ENCODE measurements at regions not wholly inside any gene's neighbourhood (a gene's known extent, or its start where the extent isn't known, plus 50 kb on each side); places are given as distances from the start of the nearest gene placed in this dataset.

DNA sequence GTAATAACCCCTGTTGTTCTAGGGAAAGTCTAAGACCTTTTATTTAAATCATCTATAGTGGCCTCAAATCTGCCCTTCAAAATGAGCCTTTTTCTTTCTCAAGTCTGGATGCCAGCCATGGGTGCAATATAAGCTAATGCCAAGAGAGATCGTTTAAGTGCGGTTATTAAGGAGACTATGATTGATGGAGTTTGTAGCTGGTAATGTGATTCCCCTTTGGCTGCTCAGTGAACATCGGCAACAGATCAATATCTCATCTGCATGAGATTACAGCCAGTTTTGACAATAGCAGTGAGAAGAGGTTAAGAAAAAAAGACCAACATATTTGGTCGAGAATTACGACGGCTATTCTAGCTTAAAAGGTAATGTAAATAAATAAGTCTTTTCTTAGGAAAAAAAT is 1049.4 kb upstream of the NUDT12 start:
- no peaks in the 10 kb centered on the region for H3K36me3 Mint-ChIP-seq (ENCODE audit: insufficient read depth, unreplicated experiment)
- H3K4me1 Mint-ChIP-seq (ENCODE audit: insufficient read depth, unreplicated experiment) = no peaks in the 10 kb centered on the region
- no peak for DNase-seq (ENCODE audit: unreplicated experiment)
- H3K27ac Mint-ChIP-seq (ENCODE audit: low read depth, unreplicated experiment) = no peak overlapping the region
- ChIA-PET CTCF (no interaction called here), POLR2A (no interaction called here)
- H3K9me3 Mint-ChIP-seq (ENCODE audit: unreplicated experiment) = no peaks in the 10 kb centered on the region
- TF ChIP-seq CTCF (IDR thresholded peaks at IDR 0.05; ENCODE audit: unreplicated experiment) = no peak
- BruUV-seq (replicated peaks) = no TSS peak
- intact Hi-C loops (cut with micrococcal nuclease) = no loop called here
- H3K4me3 Mint-ChIP-seq (ENCODE audit: unreplicated experiment) = no peak overlapping the region
- H3K27me3 Mint-ChIP-seq (ENCODE audit: insufficient read depth, unreplicated experiment) = no peaks in the 10 kb centered on the region

GRCh38 chr5:104611135-104611767 is 1048.7 kb upstream of the NUDT12 start:
- intact Hi-C loops (cut with micrococcal nuclease) = no loop called here
- DNase-seq (ENCODE audit: unreplicated experiment) = no peak
- CTCF ChIA-PET = no interaction called here
- no peak for TF ChIP-seq CTCF (IDR thresholded peaks at IDR 0.05; ENCODE audit: unreplicated experiment)
- no peaks in the 10 kb centered on the region for H3K4me1 Mint-ChIP-seq (ENCODE audit: insufficient read depth, unreplicated experiment)
- H3K9me3 Mint-ChIP-seq (ENCODE audit: unreplicated experiment) = no peaks in the 10 kb centered on the region
- POLR2A ChIA-PET = no interaction called here
- H3K4me3 Mint-ChIP-seq (ENCODE audit: unreplicated experiment) = no peak overlapping the region
- no peak overlapping the region for H3K27ac Mint-ChIP-seq (ENCODE audit: low read depth, unreplicated experiment)
- BruUV-seq (replicated peaks) = no TSS peak
- no peaks in the 10 kb centered on the region for H3K27me3 Mint-ChIP-seq (ENCODE audit: insufficient read depth, unreplicated experiment)
- H3K36me3 Mint-ChIP-seq (ENCODE audit: insufficient read depth, unreplicated experiment) = no peaks in the 10 kb centered on the region

GRCh38 chr5:104606258-104606829 is 1043.8 kb upstream of the NUDT12 start:
- ChIA-PET CTCF (no interaction called here), POLR2A (no interaction called here)
- Mint-ChIP-seq H3K4me1 (ENCODE audit: insufficient read depth, unreplicated experiment) (no peaks in the 10 kb centered on the region), H3K9me3 (ENCODE audit: unreplicated experiment) (no peaks in the 10 kb centered on the region), H3K27ac (ENCODE audit: low read depth, unreplicated experiment) (no peak overlapping the region), H3K4me3 (ENCODE audit: unreplicated experiment) (no peak overlapping the region), H3K27me3 (ENCODE audit: insufficient read depth, unreplicated experiment) (no peaks in the 10 kb centered on the region), H3K36me3 (ENCODE audit: insufficient read depth, unreplicated experiment) (no peaks in the 10 kb centered on the region)
- BruUV-seq (replicated peaks) = no TSS peak
- TF ChIP-seq CTCF (IDR thresholded peaks at IDR 0.05; ENCODE audit: unreplicated experiment) = no peak
- no peak for DNase-seq (ENCODE audit: unreplicated experiment)
- intact Hi-C loops (cut with micrococcal nuclease) = no loop called here

DNA sequence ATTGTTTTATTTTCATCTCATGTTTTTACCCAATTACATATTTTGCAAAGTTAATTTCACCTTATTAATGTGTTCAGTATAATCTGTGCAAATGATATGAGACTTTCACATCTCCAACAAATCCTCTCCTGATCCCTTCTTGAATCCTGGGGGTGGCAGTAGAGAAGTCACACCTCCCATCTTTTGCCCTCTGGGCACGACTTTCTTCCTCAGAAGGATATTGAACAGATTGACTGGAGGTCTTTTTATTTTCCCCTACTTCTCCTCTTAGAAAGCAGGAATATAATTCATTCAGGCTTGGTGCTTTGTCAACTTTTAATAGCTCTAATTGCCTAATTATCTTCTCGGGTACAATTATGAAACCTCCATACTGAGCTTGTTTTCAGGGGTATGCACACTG is 1037.1 kb upstream of the NUDT12 start:
- Mint-ChIP-seq H3K4me3 (ENCODE audit: unreplicated experiment) (no peak overlapping the region), H3K9me3 (ENCODE audit: unreplicated experiment) (no peaks in the 10 kb centered on the region), H3K4me1 (ENCODE audit: insufficient read depth, unreplicated experiment) (no peaks in the 10 kb centered on the region), H3K27ac (ENCODE audit: low read depth, unreplicated experiment) (no peak overlapping the region), H3K36me3 (ENCODE audit: insufficient read depth, unreplicated experiment) (no peaks in the 10 kb centered on the region), H3K27me3 (ENCODE audit: insufficient read depth, unreplicated experiment) (no peaks in the 10 kb centered on the region)
- DNase-seq (ENCODE audit: unreplicated experiment) = no peak
- no peak for TF ChIP-seq CTCF (IDR thresholded peaks at IDR 0.05; ENCODE audit: unreplicated experiment)
- intact Hi-C loops (cut with micrococcal nuclease) = no loop called here
- ChIA-PET CTCF (interaction anchor here (0.6 to 0.7 kb wide), 2 partner anchors 136 to 994 kb away, joined by 3 to 5 read pairs; no protein-coding TSS in a partner anchor), POLR2A (no interaction called here)
- no TSS peak for BruUV-seq (replicated peaks)

Data from MCF 10A (cell line).